HepG2 (cell line): ENCODE measurements at regions not wholly inside any gene's neighbourhood (a gene's known extent, or its start where the extent isn't known, plus 50 kb on each side); places are given as distances from the start of the nearest gene placed in this dataset.

ENCODE experiments used
- ATAC-seq: fragments of 200-7000 bp; cut with Tn5 transposase; 3 replicates; pipeline ENCODE4 v1.9.1; 2020; ENCODE audit warnings: mild to moderate bottlenecking, moderate library complexity
- BruUV-seq: library from RNA; stranded (reverse); fragments of 400-500 nt; replicated peaks from 2 replicates; lab custom pipeline; 2021; lab: Mats Ljungman, UMichigan
- CTCF ChIA-PET: fragments of 300-600 bp; formaldehyde crosslinking; extraction: SDS; loops from one replicate; lab custom pipeline; 2021; ENCODE audit warnings: low total read pairs, inconsistent platforms, low intra/inter-chr PET ratio; lab: Yijun Ruan, JAX
- POLR2A ChIA-PET: fragments of 350-600 bp; sonication (Branson Sonifier 250); formaldehyde crosslinking; loops from one replicate; lab custom pipeline; 2020; ENCODE audit warnings: antibody characterized with exemption, inconsistent platforms; lab: Yijun Ruan, JAX
- DNase-seq: peaks from one replicate; pipeline ENCODE4 v3.0.0-alpha.2; 2015; ENCODE audit warnings: low spot score
- FAIRE-seq: peaks from 3 replicates; lab custom pipeline; 2011; peaks lifted over from hg19 to GRCh38; lab: Jason Lieb, UNC
- H2AFZ ChIP-seq: one replicate; pipeline ENCODE4 v1.6.1; 2011; ENCODE audit warnings: low read length, inconsistent platforms
- H3K27ac ChIP-seq: fragments of 300-600 bp; 3 replicates; pipeline ENCODE4 v1.8.0; 2011; ENCODE audit warnings: mixed run types, mild to moderate bottlenecking, mixed read lengths, low read length, inconsistent platforms; ENCODE audit not compliant: insufficient read depth; ENCODE audit errors: extremely low read length
- H3K27me3 ChIP-seq, 2 experiments: fragments of 200-600 bp in 1 of 2; 2 replicates in 1 of 2; 3 replicates in 1 of 2; pipeline versions ENCODE4 v1.6.0 to v1.8.0; 2011; ENCODE audit warnings: low read length in 2 of 2, mild to moderate bottlenecking in 2 of 2, moderate library complexity in 2 of 2, inconsistent platforms in 1 of 2; ENCODE audit not compliant: insufficient read depth in 2 of 2, control insufficient read depth in 1 of 2
- H3K36me3 ChIP-seq, 2 experiments: fragments of 200-600 bp in 1 of 2; replicated peaks in 1 of 2; 2 replicates in 1 of 2; 3 replicates in 1 of 2; pipeline versions ENCODE4 v1.5.1 to v1.8.0; 2011; ENCODE audit warnings: low read length in 2 of 2, inconsistent platforms in 1 of 2; ENCODE audit not compliant: insufficient read depth in 2 of 2, control insufficient read depth in 1 of 2
- H3K4me1 ChIP-seq: 2 replicates; pipeline ENCODE4 v1.5.1; 2012; ENCODE audit warnings: low read length, inconsistent platforms; ENCODE audit not compliant: insufficient read depth
- H3K4me2 ChIP-seq: 2 replicates; pipeline ENCODE4 v1.6.0; 2011; ENCODE audit warnings: low read depth, low read length, inconsistent platforms
- H3K4me3 ChIP-seq, 3 experiments: fragments of 200-600 bp in 1 of 3; sonication (generic), shearing (Covaris generic) in 1 of 3; replicated peaks in 1 of 3; 2 replicates each; pipeline ENCODE4 v1.5.1; 2011 to 2016; ENCODE audit warnings: low read length in 3 of 3, inconsistent platforms in 2 of 3, low read depth in 2 of 3, mild to moderate bottlenecking in 2 of 3, control low read depth in 1 of 3, mixed read lengths in 1 of 3; ENCODE audit not compliant: insufficient read depth in 1 of 3
- H3K79me2 ChIP-seq: one replicate; pipeline ENCODE4 v1.6.1; 2011; ENCODE audit warnings: low read length, inconsistent platforms; ENCODE audit not compliant: insufficient read depth
- H3K9ac ChIP-seq: 2 replicates; pipeline ENCODE4 v1.6.0; 2011; ENCODE audit warnings: mild to moderate bottlenecking, low read depth, low read length, inconsistent platforms; ENCODE audit not compliant: insufficient read depth
- H3K9me3 ChIP-seq: 2 replicates; pipeline ENCODE4 v1.5.1; 2012; ENCODE audit warnings: mild to moderate bottlenecking, low read length
- H4K20me1 ChIP-seq: 2 replicates; pipeline ENCODE4 v1.6.0; 2011; ENCODE audit warnings: inconsistent platforms, mild to moderate bottlenecking, low read length, moderate library complexity; ENCODE audit not compliant: insufficient read depth
- CBX5 ChIP-seq: sonication (generic); formaldehyde crosslinking; IDR thresholded peaks from 2 replicates; pipeline ENCODE4 v1.4.0; 2020; ENCODE audit warnings: missing genetic modification reagents, borderline replicate concordance
- CEBPB ChIP-seq: IDR thresholded peaks from 2 replicates; pipeline ENCODE4 v1.6.1; 2011; ENCODE audit warnings: low read depth, low read length, improper control_type of control experiment, borderline replicate concordance
- CEBPG ChIP-seq: IDR thresholded peaks from 2 replicates; pipeline ENCODE4 v1.6.1; 2016
- MZF1 ChIP-seq: sonication (generic); formaldehyde crosslinking; IDR thresholded peaks from 2 replicates; pipeline ENCODE4 v1.8.1; 2023; ENCODE audit warnings: mild to moderate bottlenecking, missing genetic modification reagents, borderline replicate concordance
- POLR2G ChIP-seq: fragments of 200-400 bp; formaldehyde crosslinking; IDR thresholded peaks from 2 replicates; pipeline ENCODE4 v1.6.1; 2018; ENCODE audit warnings: mild to moderate bottlenecking, low read depth, low read length, moderate library complexity
- TP53 ChIP-seq: sonication (generic); formaldehyde crosslinking; conservative IDR thresholded peaks from 2 replicates; pipeline ENCODE4 v1.4.0; 2020; ENCODE audit warnings: missing genetic modification reagents
- ZNF234 ChIP-seq: sonication (generic); formaldehyde crosslinking; conservative IDR thresholded peaks from 2 replicates; pipeline ENCODE4 v1.5.1; 2020; ENCODE audit warnings: mild to moderate bottlenecking, missing genetic modification reagents
- ZNF251 ChIP-seq: sonication (generic); formaldehyde crosslinking; IDR thresholded peaks from 2 replicates; pipeline ENCODE4 v1.9.0; 2021; ENCODE audit warnings: mild to moderate bottlenecking, missing genetic modification reagents
- ZNF33B ChIP-seq: sonication (generic); formaldehyde crosslinking; IDR thresholded peaks from 2 replicates; pipeline ENCODE4 v1.5.1; 2020; ENCODE audit warnings: mild to moderate bottlenecking, missing genetic modification reagents
- ZNF678 ChIP-seq: sonication (generic); formaldehyde crosslinking; IDR thresholded peaks from 2 replicates; pipeline ENCODE4 v1.4.0; 2020; ENCODE audit warnings: mild to moderate bottlenecking, missing genetic modification reagents
- ZSCAN25 ChIP-seq: sonication (generic); formaldehyde crosslinking; IDR thresholded peaks from 2 replicates; pipeline ENCODE4 v1.8.0; 2022; ENCODE audit warnings: mild to moderate bottlenecking, missing genetic modification reagents
- WGBS: methylation state at CpG from one replicate; pipeline ENCODE4 v1.1.6; 2017; ENCODE audit warnings: low lambda C conversion rate; 5-methylcytosine and 5-hydroxymethylcytosine counted together
- in situ Hi-C: cut with HindIII; loops from 2 replicates; pipeline ENCODE4 v1.10.0; 2017; ENCODE audit warnings: low pct_unique_long_range_greater_than_20kb; ENCODE audit not compliant: extremely low pct_ligation_motif_present
- intact Hi-C: fragments of 100-400 bp; cut with micrococcal nuclease; formaldehyde crosslinking; loops from one replicate; pipeline ENCODE4 v1.10.0; 2022; ENCODE audit not compliant: unreplicated experiment
- TF ChIP-seq, protein P1 (sequence below): IDR thresholded peaks from 2 replicates; pipeline ENCODE4 v1.6.1; 2012; ENCODE audit warnings: low read depth, low read length, improper control_type of control experiment
- TF ChIP-seq, protein P2 (sequence below): sonication (generic); formaldehyde crosslinking; IDR thresholded peaks from 2 replicates; pipeline ENCODE4 v1.4.0; 2020; ENCODE audit warnings: missing genetic modification reagents
- TF ChIP-seq, protein P3 (sequence below): IDR thresholded peaks from 2 replicates; pipeline ENCODE4 v1.6.1; 2018; ENCODE audit warnings: missing genetic modification reagents
- TF ChIP-seq, protein P4 (sequence below): IDR thresholded peaks from 2 replicates; pipeline ENCODE4 v1.6.1; 2016; ENCODE audit warnings: missing compliant biosample characterization, missing genetic modification reagents, borderline replicate concordance
- TF ChIP-seq, protein P5 (sequence below): sonication (generic); formaldehyde crosslinking; IDR thresholded peaks from 2 replicates; pipeline ENCODE4 v1.8.1; 2023; ENCODE audit warnings: missing genetic modification reagents, mild to moderate bottlenecking, borderline replicate concordance

DNA sequence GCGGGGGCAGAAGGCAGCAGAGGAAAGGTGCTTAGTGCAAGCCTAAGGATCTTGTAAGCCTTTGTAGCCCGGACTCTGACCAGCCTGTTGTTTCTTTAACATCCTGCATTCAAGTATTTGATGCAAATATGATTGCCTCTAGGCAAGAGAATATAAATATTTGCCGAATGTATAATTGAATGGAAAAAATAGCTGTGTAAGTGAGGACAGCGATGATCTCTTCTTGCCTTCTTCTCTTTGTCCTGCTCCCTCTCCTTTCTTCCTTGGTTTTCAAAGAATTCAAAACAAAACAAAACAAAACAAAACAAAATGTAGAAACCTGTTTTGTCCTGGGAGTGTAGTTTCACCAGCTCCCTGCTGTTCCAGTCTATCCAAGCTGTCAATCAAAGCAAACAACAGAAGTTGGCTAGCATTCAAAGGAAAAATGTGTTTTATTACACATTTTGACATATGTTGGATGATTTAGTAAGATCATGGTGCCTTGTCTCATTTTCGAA, 74.9 kb upstream of the CPM start (continued):
- TF ChIP-seq, protein P1, sequence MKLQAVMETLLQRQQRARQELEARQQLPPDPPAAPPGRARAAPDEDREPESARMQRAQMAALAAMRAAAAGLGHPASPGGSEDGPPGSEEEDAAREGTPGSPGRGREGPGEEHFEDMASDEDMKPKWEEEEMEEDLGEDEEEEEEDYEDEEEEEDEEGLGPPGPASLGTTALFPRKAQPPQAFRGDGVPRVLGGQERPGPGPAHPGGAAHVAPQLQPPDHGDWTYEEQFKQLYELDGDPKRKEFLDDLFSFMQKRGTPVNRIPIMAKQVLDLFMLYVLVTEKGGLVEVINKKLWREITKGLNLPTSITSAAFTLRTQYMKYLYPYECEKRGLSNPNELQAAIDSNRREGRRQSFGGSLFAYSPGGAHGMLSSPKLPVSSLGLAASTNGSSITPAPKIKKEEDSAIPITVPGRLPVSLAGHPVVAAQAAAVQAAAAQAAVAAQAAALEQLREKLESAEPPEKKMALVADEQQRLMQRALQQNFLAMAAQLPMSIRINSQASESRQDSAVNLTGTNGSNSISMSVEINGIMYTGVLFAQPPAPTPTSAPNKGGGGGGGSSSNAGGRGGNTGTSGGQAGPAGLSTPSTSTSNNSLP: no peak
- TF ChIP-seq CBX5 (CRISPR knock-in tag) (no peak), MZF1 (no peak), ZNF234 (no peak), ZSCAN25 (CRISPR knock-in tag) (no peak), TP53 (CRISPR knock-in tag) (no peak)
- TF ChIP-seq, protein P2, sequence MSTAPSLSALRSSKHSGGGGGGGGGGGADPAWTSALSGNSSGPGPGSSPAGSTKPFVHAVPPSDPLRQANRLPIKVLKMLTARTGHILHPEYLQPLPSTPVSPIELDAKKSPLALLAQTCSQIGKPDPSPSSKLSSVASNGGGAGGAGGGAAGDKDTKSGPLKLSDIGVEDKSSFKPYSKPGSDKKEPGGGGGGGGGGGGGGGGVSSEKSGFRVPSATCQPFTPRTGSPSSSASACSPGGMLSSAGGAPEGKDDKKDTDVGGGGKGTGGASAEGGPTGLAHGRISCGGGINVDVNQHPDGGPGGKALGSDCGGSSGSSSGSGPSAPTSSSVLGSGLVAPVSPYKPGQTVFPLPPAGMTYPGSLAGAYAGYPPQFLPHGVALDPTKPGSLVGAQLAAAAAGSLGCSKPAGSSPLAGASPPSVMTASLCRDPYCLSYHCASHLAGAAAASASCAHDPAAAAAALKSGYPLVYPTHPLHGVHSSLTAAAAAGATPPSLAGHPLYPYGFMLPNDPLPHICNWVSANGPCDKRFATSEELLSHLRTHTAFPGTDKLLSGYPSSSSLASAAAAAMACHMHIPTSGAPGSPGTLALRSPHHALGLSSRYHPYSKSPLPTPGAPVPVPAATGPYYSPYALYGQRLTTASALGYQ (CRISPR knock-in tag): no peak
- TF ChIP-seq, protein P3, sequence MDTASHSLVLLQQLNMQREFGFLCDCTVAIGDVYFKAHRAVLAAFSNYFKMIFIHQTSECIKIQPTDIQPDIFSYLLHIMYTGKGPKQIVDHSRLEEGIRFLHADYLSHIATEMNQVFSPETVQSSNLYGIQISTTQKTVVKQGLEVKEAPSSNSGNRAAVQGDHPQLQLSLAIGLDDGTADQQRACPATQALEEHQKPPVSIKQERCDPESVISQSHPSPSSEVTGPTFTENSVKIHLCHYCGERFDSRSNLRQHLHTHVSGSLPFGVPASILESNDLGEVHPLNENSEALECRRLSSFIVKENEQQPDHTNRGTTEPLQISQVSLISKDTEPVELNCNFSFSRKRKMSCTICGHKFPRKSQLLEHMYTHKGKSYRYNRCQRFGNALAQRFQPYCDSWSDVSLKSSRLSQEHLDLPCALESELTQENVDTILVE (CRISPR knock-in tag): no peak

DNA sequence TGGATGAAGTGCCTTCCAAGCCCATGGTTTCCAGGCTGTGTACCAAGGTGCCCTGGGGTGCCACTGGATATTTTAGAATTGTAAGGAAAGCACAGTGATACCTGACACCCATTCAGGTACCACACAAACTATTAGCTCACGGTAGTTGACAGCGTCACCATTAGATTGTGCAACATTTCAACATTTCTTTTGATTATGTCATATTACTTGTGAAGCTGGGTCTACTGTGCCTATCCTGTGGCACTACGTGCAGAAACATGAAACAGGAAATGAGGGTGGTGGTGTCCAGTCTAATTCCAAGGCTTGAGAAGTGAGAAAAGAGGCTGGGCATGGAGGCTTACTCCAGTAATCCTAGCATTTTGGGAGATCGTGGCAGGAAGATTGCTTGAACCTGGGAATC, 75.5 kb upstream of the CPM start:
- Histone ChIP-seq H3K9me3 (no peaks in the 10 kb centered on the region), H2AFZ (no peak overlapping the region), H3K27me3 (peaks cover 0 to 3% of the 10 kb centered on the region in 2 experiments; a peak in 1 of 5 replicates), H3K4me2 (no peak overlapping the region), H3K9ac (no peak overlapping the region), H3K36me3 (no peaks in the 10 kb centered on the region), H4K20me1 (no peaks in the 10 kb centered on the region), H3K4me3 (no peak overlapping the region), H3K79me2 (no peaks in the 10 kb centered on the region), H3K27ac (no peak overlapping the region), H3K4me1 (no peaks in the 10 kb centered on the region)
- ChIA-PET POLR2A (no interaction called here), CTCF (no interaction called here)
- DNase-seq (no peak), FAIRE-seq (no peak), ATAC-seq (no peak)
- 21% methylated on average over 4 of the region's 4 CpGs for WGBS
- no peak for TF ChIP-seq POLR2G
- no peak for TF ChIP-seq ZNF678 (CRISPR knock-in tag)
- TF ChIP-seq CEBPB: peak; percentile 76
- TF ChIP-seq, protein P4, sequence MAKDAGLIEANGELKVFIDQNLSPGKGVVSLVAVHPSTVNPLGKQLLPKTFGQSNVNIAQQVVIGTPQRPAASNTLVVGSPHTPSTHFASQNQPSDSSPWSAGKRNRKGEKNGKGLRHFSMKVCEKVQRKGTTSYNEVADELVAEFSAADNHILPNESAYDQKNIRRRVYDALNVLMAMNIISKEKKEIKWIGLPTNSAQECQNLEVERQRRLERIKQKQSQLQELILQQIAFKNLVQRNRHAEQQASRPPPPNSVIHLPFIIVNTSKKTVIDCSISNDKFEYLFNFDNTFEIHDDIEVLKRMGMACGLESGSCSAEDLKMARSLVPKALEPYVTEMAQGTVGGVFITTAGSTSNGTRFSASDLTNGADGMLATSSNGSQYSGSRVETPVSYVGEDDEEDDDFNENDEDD (CRISPR knock-in tag): no peak
- peak; percentile 22; the same call in 1 of the 2 replicates for TF ChIP-seq CEBPG (CRISPR knock-in tag)
- TF ChIP-seq, protein P5, sequence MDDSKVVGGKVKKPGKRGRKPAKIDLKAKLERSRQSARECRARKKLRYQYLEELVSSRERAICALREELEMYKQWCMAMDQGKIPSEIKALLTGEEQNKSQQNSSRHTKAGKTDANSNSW (CRISPR knock-in tag): no peak
- no peak for TF ChIP-seq ZNF33B (CRISPR knock-in tag)
- no peak for TF ChIP-seq ZNF251
- in situ Hi-C loops (no loop called here), intact Hi-C loops (no loop called here)
- no TSS peak for BruUV-seq
